GM23248 (cell line): ENCODE measurements at regions not wholly inside any gene's neighbourhood (a gene's known extent, or its start where the extent isn't known, plus 50 kb on each side); places are given as distances from the start of the nearest gene placed in this dataset.

ENCODE experiments used
- DNase-seq: peaks from one replicate; pipeline ENCODE4 v3.0.0-alpha.2; 2015
- H2AFZ ChIP-seq: fragments of 200-600 bp; sonication (generic); 2 replicates; pipeline ENCODE4 v1.6.1; 2016; ENCODE audit warnings: antibody characterized with exemption
- H3F3A ChIP-seq: fragments of 200-600 bp; sonication (generic); 2 replicates; pipeline ENCODE4 v1.6.1; 2016; ENCODE audit warnings: mild to moderate bottlenecking, antibody characterized with exemption, mixed run types; ENCODE audit not compliant: insufficient read depth
- H3K27ac ChIP-seq: fragments of 200-600 bp; sonication (generic); 2 replicates; pipeline ENCODE4 v1.5.1; 2016; ENCODE audit warnings: mild to moderate bottlenecking
- H3K27me3 ChIP-seq: fragments of 200-600 bp; sonication (generic); replicated peaks from 2 replicates; pipeline ENCODE4 v1.6.1; 2016; ENCODE audit warnings: mild to moderate bottlenecking; ENCODE audit not compliant: insufficient read depth
- H3K36me3 ChIP-seq: fragments of 200-600 bp; sonication (generic); 2 replicates; pipeline ENCODE4 v1.6.1; 2016; ENCODE audit warnings: low read depth, mild to moderate bottlenecking
- H3K4me1 ChIP-seq: fragments of 200-600 bp; sonication (generic); 2 replicates; pipeline ENCODE4 v1.6.1; 2016; ENCODE audit warnings: mild to moderate bottlenecking; ENCODE audit not compliant: insufficient read depth
- H3K4me2 ChIP-seq: fragments of 200-600 bp; sonication (generic); one replicate; pipeline ENCODE4 v1.6.1; 2016; ENCODE audit warnings: mild to moderate bottlenecking; ENCODE audit not compliant: unreplicated experiment
- H3K4me3 ChIP-seq: fragments of 200-600 bp; sonication (generic); 2 replicates; pipeline ENCODE4 v1.5.1; 2016; ENCODE audit warnings: mild to moderate bottlenecking
- H3K79me2 ChIP-seq: fragments of 200-600 bp; sonication (generic); 2 replicates; pipeline ENCODE4 v1.6.1; 2016; ENCODE audit warnings: mild to moderate bottlenecking; ENCODE audit not compliant: insufficient read depth
- H3K9ac ChIP-seq: fragments of 200-600 bp; sonication (generic); 2 replicates; pipeline ENCODE4 v1.6.1; 2016; ENCODE audit warnings: mild to moderate bottlenecking
- H3K9me2 ChIP-seq: fragments of 200-600 bp; sonication (generic); 2 replicates; pipeline ENCODE4 v1.6.1; 2016; ENCODE audit warnings: mixed run types, mild to moderate bottlenecking, moderate library complexity; ENCODE audit not compliant: insufficient read depth
- H3K9me3 ChIP-seq: fragments of 200-600 bp; sonication (generic); one replicate; pipeline ENCODE4 v1.6.1; 2017; ENCODE audit warnings: low read depth
- H4K20me1 ChIP-seq: fragments of 200-600 bp; sonication (generic); 2 replicates; pipeline ENCODE4 v1.6.0; 2016; ENCODE audit not compliant: insufficient read depth
- EZH2 ChIP-seq: fragments of 200-600 bp; sonication (generic); IDR thresholded peaks from 2 replicates; pipeline ENCODE4 v1.6.1; 2018; ENCODE audit warnings: antibody characterized with exemption, mild to moderate bottlenecking; ENCODE audit not compliant: insufficient read depth, poor library complexity, severe bottlenecking
- EZH2phosphoT487 ChIP-seq: fragments of 200-600 bp; sonication (generic); IDR thresholded peaks from 2 replicates; pipeline ENCODE4 v1.6.1; 2018; ENCODE audit warnings: antibody characterized with exemption, moderate library complexity, mild to moderate bottlenecking, low read depth; ENCODE audit not compliant: insufficient read depth
- WGBS, 2 experiments: methylation state at CpG; one replicate each; pipeline ENCODE4 v1.1.6; 2015 to 2017; ENCODE audit warnings: low lambda C conversion rate in 2 of 2, low coverage in 1 of 2; ENCODE audit errors: missing lambda C conversion rate in 2 of 2; 5-methylcytosine and 5-hydroxymethylcytosine counted together
- in situ Hi-C: fragments of 300-500 bp; cut with MboI; formaldehyde crosslinking; loops from 2 replicates; pipeline ENCODE4 v1.15.0; 2020

GRCh38 chr5:162719720-162720119 lies 652.1 kb downstream of the GABRG2 start:
- in situ Hi-C loops: no loop called here
- Histone ChIP-seq H3K9me3 (no peaks in the 10 kb centered on the region), H4K20me1 (no peaks in the 10 kb centered on the region), H3K9ac (no peak overlapping the region), H3K27ac (no peak overlapping the region), H3F3A (no peaks in the 10 kb centered on the region), H3K4me3 (no peak overlapping the region), H3K4me1 (no peaks in the 10 kb centered on the region), H3K27me3 (no peaks in the 10 kb centered on the region), H3K79me2 (no peaks in the 10 kb centered on the region), H2AFZ (no peak overlapping the region), H3K4me2 (no peak overlapping the region), H3K9me2 (no peaks in the 10 kb centered on the region), H3K36me3 (no peaks in the 10 kb centered on the region)
- TF ChIP-seq EZH2: no peak
- TF ChIP-seq EZH2phosphoT487: no peak
- DNase-seq: no peak

GRCh38 chr5:162721125-162721524 lies 653.6 kb downstream of the GABRG2 start:
- H3K79me2 ChIP-seq: no peaks in the 10 kb centered on the region
- DNase-seq: no peak
- no peaks in the 10 kb centered on the region for H3K36me3 ChIP-seq
- TF ChIP-seq EZH2: no peak
- no peaks in the 10 kb centered on the region for H3K9me2 ChIP-seq
- no peak overlapping the region for H3K9ac ChIP-seq
- H3K4me2 ChIP-seq: no peak overlapping the region
- H3K4me3 ChIP-seq: no peak overlapping the region
- 3 to 4% methylated on average over 1 of the region's 1 CpG for WGBS, 2 experiments
- no peaks in the 10 kb centered on the region for H4K20me1 ChIP-seq
- in situ Hi-C loops: no loop called here
- no peak overlapping the region for H2AFZ ChIP-seq
- no peak overlapping the region for H3K27ac ChIP-seq
- H3F3A ChIP-seq: no peaks in the 10 kb centered on the region
- no peaks in the 10 kb centered on the region for H3K4me1 ChIP-seq
- no peaks in the 10 kb centered on the region for H3K27me3 ChIP-seq
- no peaks in the 10 kb centered on the region for H3K9me3 ChIP-seq

GRCh38 chr5:162752612-162753011 lies 684.8 kb upstream of the CCNG1 start:
- H3K4me1 ChIP-seq: no peaks in the 10 kb centered on the region
- WGBS, 2 experiments: 15 to 19% methylated on average over 3 of the region's 3 CpGs
- no peak overlapping the region for H3K9ac ChIP-seq
- no peaks in the 10 kb centered on the region for H3K9me2 ChIP-seq
- DNase-seq: no peak
- no peaks in the 10 kb centered on the region for H4K20me1 ChIP-seq
- in situ Hi-C loops: no loop called here
- H3F3A ChIP-seq: no peaks in the 10 kb centered on the region
- TF ChIP-seq EZH2 (no peak), EZH2phosphoT487 (no peak)
- no peak overlapping the region for H3K27ac ChIP-seq
- no peak overlapping the region for H3K4me3 ChIP-seq
- no peaks in the 10 kb centered on the region for H3K79me2 ChIP-seq
- no peak overlapping the region for H2AFZ ChIP-seq
- no peak overlapping the region for H3K4me2 ChIP-seq
- no peaks in the 10 kb centered on the region for H3K36me3 ChIP-seq
- no peaks in the 10 kb centered on the region for H3K27me3 ChIP-seq
- H3K9me3 ChIP-seq: no peaks in the 10 kb centered on the region

- H4K20me1 ChIP-seq: no peaks in the 10 kb centered on the region
- TF ChIP-seq EZH2phosphoT487: no peak
- TF ChIP-seq EZH2: no peak
- H3K4me3 ChIP-seq: no peak overlapping the region
- no peaks in the 10 kb centered on the region for H3K9me3 ChIP-seq
- H3F3A ChIP-seq: no peaks in the 10 kb centered on the region
- no peaks in the 10 kb centered on the region for H3K79me2 ChIP-seq
- no peaks in the 10 kb centered on the region for H3K4me1 ChIP-seq
- in situ Hi-C loops: no loop called here
- H3K9ac ChIP-seq: no peak overlapping the region
- WGBS, 2 experiments: 12 to 19% methylated on average over 5 of the region's 5 CpGs
- H3K9me2 ChIP-seq: no peaks in the 10 kb centered on the region
- no peak overlapping the region for H3K27ac ChIP-seq
- H3K27me3 ChIP-seq: no peaks in the 10 kb centered on the region
- H3K4me2 ChIP-seq: no peak overlapping the region
- no peak overlapping the region for H2AFZ ChIP-seq
- H3K36me3 ChIP-seq: no peaks in the 10 kb centered on the region
- no peak for DNase-seq
Measured at GRCh38 chr5:162762119-162762518, 675.3 kb upstream of the CCNG1 start.

GRCh38 chr5:162769019-162769418 lies 668.4 kb upstream of the CCNG1 start:
- no peaks in the 10 kb centered on the region for H3K27me3 ChIP-seq
- H2AFZ ChIP-seq: no peak overlapping the region
- H3K9me3 ChIP-seq: no peaks in the 10 kb centered on the region
- H4K20me1 ChIP-seq: no peaks in the 10 kb centered on the region
- H3F3A ChIP-seq: no peaks in the 10 kb centered on the region
- TF ChIP-seq EZH2 (no peak), EZH2phosphoT487 (no peak)
- H3K9ac ChIP-seq: no peak overlapping the region
- no peaks in the 10 kb centered on the region for H3K79me2 ChIP-seq
- H3K4me2 ChIP-seq: no peak overlapping the region
- DNase-seq: no peak
- H3K4me3 ChIP-seq: no peak overlapping the region
- in situ Hi-C loops: no loop called here
- no peak overlapping the region for H3K27ac ChIP-seq
- H3K9me2 ChIP-seq: no peaks in the 10 kb centered on the region
- no peaks in the 10 kb centered on the region for H3K4me1 ChIP-seq
- WGBS, 2 experiments: 4 to 9% methylated on average over 4 of the region's 4 CpGs
- H3K36me3 ChIP-seq: no peaks in the 10 kb centered on the region
